SK-N-SH treated with all-trans-retinoic acid at 6 μM for 48 hours (cell line): ENCODE measurements at regions not wholly inside any gene's neighbourhood (a gene's known extent, or its start where the extent isn't known, plus 50 kb on each side); places are given as distances from the start of the nearest gene placed in this dataset.
A peak's percentile ranks its signal among the peaks of the same experiment; 100 is the strongest.

Source experiments
- ATAC-seq: fragments of 200-7000 bp; cut with Tn5 transposase; 3 replicates; pipeline ENCODE4 v1.9.1; 2020; ENCODE audit warnings: mild to moderate bottlenecking, moderate library complexity
- ARNTL ChIP-seq: fragments of 450-650 bp; formaldehyde crosslinking; IDR thresholded peaks from 2 replicates; pipeline ENCODE4 v1.5.0; 2020; ENCODE audit warnings: low read depth, mild to moderate bottlenecking, moderate library complexity, borderline replicate concordance
- BACH2 ChIP-seq: fragments of 250-450 bp; sonication (Bioruptor Pico); IDR thresholded peaks from 2 replicates; pipeline ENCODE4 v1.9.0; 2021; ENCODE audit warnings: mild to moderate bottlenecking, borderline replicate concordance
- CSDC2 ChIP-seq: fragments of 250-450 bp; sonication (Bioruptor Pico); IDR thresholded peaks from 2 replicates; pipeline ENCODE4 v1.5.0; 2020; ENCODE audit warnings: mild to moderate bottlenecking, moderate library complexity
- CSRNP3 ChIP-seq: fragments of 250-450 bp; sonication (Bioruptor Pico); IDR thresholded peaks from 2 replicates; pipeline ENCODE4 v1.5.1; 2021; ENCODE audit warnings: mild to moderate bottlenecking, moderate library complexity
- GLIS3 ChIP-seq: fragments of 250-450 bp; sonication (Bioruptor Pico); IDR thresholded peaks from 2 replicates; pipeline ENCODE4 v1.5.0; 2020; ENCODE audit warnings: mild to moderate bottlenecking, moderate library complexity
- ISL1 ChIP-seq: fragments of 250-450 bp; sonication (Bioruptor Pico); IDR thresholded peaks from 2 replicates; pipeline ENCODE4 v2.1.2; 2022; ENCODE audit warnings: mild to moderate bottlenecking, moderate library complexity
- OSR1 ChIP-seq: fragments of 250-450 bp; sonication (Bioruptor Pico); IDR thresholded peaks from 2 replicates; pipeline ENCODE4 v1.8.0; 2022; ENCODE audit warnings: moderate library complexity, mild to moderate bottlenecking, inconsistent platforms
- PATZ1 ChIP-seq: fragments of 250-450 bp; sonication (Bioruptor Pico); IDR thresholded peaks from 2 replicates; pipeline ENCODE4 v1.8.0; 2020; ENCODE audit warnings: mild to moderate bottlenecking, moderate library complexity, borderline replicate concordance
- POU6F1 ChIP-seq: fragments of 250-450 bp; sonication (Bioruptor Pico); IDR thresholded peaks from 2 replicates; pipeline ENCODE4 v1.8.0; 2021; ENCODE audit warnings: low read depth, mild to moderate bottlenecking, moderate library complexity, borderline replicate concordance
- PPARA ChIP-seq: fragments of 250-450 bp; sonication (Bioruptor Pico); IDR thresholded peaks from 2 replicates; pipeline ENCODE4 v1.5.0; 2020; ENCODE audit warnings: mild to moderate bottlenecking, borderline replicate concordance
- RARB ChIP-seq: fragments of 250-450 bp; sonication (Bioruptor Pico); IDR thresholded peaks from 2 replicates; pipeline ENCODE4 v1.8.0; 2021; ENCODE audit warnings: mild to moderate bottlenecking, moderate library complexity
- TCF4 ChIP-seq: fragments of 250-450 bp; sonication (Bioruptor Pico); IDR thresholded peaks from 2 replicates; pipeline ENCODE4 v1.8.0; 2021; ENCODE audit warnings: mild to moderate bottlenecking, moderate library complexity, borderline replicate concordance
- TOX ChIP-seq: fragments of 250-450 bp; sonication (Bioruptor Pico); IDR thresholded peaks from 2 replicates; pipeline ENCODE4 v1.8.0; 2021; ENCODE audit warnings: mild to moderate bottlenecking, moderate library complexity, borderline replicate concordance
- ZC3H10 ChIP-seq: fragments of 250-450 bp; sonication (Bioruptor Pico); IDR thresholded peaks from 2 replicates; pipeline ENCODE4 v1.5.1; 2021; ENCODE audit warnings: mild to moderate bottlenecking, moderate library complexity
- ZFP3 ChIP-seq: fragments of 250-450 bp; sonication (Bioruptor Pico); IDR thresholded peaks from 2 replicates; pipeline ENCODE4 v1.5.0; 2020; ENCODE audit warnings: mild to moderate bottlenecking, moderate library complexity
- ZFP30 ChIP-seq: fragments of 450-650 bp; formaldehyde crosslinking; IDR thresholded peaks from 2 replicates; pipeline ENCODE4 v1.5.0; 2022; ENCODE audit warnings: mild to moderate bottlenecking, moderate library complexity
- ZNF565 ChIP-seq: fragments of 450-650 bp; formaldehyde crosslinking; conservative IDR thresholded peaks from 2 replicates; pipeline ENCODE4 v1.5.0; 2020; ENCODE audit warnings: low read depth, mild to moderate bottlenecking, moderate library complexity
- ZNF70 ChIP-seq: fragments of 450-650 bp; formaldehyde crosslinking; IDR thresholded peaks from 2 replicates; pipeline ENCODE4 v1.5.0; 2020; ENCODE audit warnings: mild to moderate bottlenecking, moderate library complexity
- ZNF8 ChIP-seq: fragments of 450-650 bp; formaldehyde crosslinking; IDR thresholded peaks from 2 replicates; pipeline ENCODE4 v1.5.0; 2020; ENCODE audit warnings: mild to moderate bottlenecking, moderate library complexity

- ATAC-seq, result no peak
- no peak for TF ChIP-seq RARB (CRISPR knock-in tag)
Observed at GRCh38 chr5:72723581-72723980, 92.9 kb upstream of the TNPO1 start.

GRCh38 chr5:72722792-72723452 is 93.5 kb upstream of the TNPO1 start:
- TF ChIP-seq TCF4 (CRISPR knock-in tag), result no peak
- no peak for TF ChIP-seq ZNF8
- no peak for TF ChIP-seq ZC3H10 (CRISPR knock-in tag)
- TF ChIP-seq POU6F1 (CRISPR knock-in tag), result no peak
- TF ChIP-seq PATZ1 (CRISPR knock-in tag), result no peak
- no peak for TF ChIP-seq ISL1
- ATAC-seq, result peak; percentile 34; the same call in 1 of the 3 replicates

GRCh38 chr5:72721844-72722243 is 94.6 kb upstream of the TNPO1 start:
- no peak for TF ChIP-seq BACH2
- TF ChIP-seq ZFP30 (CRISPR knock-in tag), result peak; percentile 77
- peak; percentile 41; the same call in 1 of the 3 replicates for ATAC-seq

GRCh38 chr5:72720205-72720604 is 96.3 kb upstream of the TNPO1 start:
- no peak for ATAC-seq
- TF ChIP-seq PPARA (no peak), ZNF8 (no peak), ZFP30 (CRISPR knock-in tag) (no peak), CSRNP3 (CRISPR knock-in tag) (no peak), ARNTL (CRISPR knock-in tag) (no peak), POU6F1 (CRISPR knock-in tag) (no peak), ZNF565 (CRISPR knock-in tag) (no peak), OSR1 (CRISPR knock-in tag) (no peak), CSDC2 (CRISPR knock-in tag) (no peak), TCF4 (CRISPR knock-in tag) (no peak)
- TF ChIP-seq, all 23 proteins: peak for 0

- TF ChIP-seq ZFP30 (CRISPR knock-in tag) (no peak), ZNF70 (no peak), CSRNP3 (CRISPR knock-in tag) (no peak), PATZ1 (CRISPR knock-in tag) (no peak), TCF4 (CRISPR knock-in tag) (no peak), PPARA (no peak), GLIS3 (CRISPR knock-in tag) (no peak), CSDC2 (CRISPR knock-in tag) (no peak), ZFP3 (no peak), ZC3H10 (CRISPR knock-in tag) (no peak), BACH2 (no peak), ZNF565 (CRISPR knock-in tag) (no peak), TOX (CRISPR knock-in tag) (no peak), ZNF8 (no peak), ARNTL (CRISPR knock-in tag) (no peak)
- TF ChIP-seq, all 23 proteins: peak for 0
- ATAC-seq, result no peak
Observed at GRCh38 chr5:72711351-72711750, 105.1 kb upstream of the TNPO1 start.
